HAP-1 (cell line): ENCODE measurements at regions not wholly inside any gene's neighbourhood (a gene's known extent, or its start where the extent isn't known, plus 50 kb on each side); places are given as distances from the start of the nearest gene placed in this dataset.

Experiments used
- DNase-seq, 2 experiments: peaks; one replicate each; pipeline ENCODE4 v3.0.0-alpha.2; 2016 to 2020; ENCODE audit warnings: low spot score in 2 of 2
- H3K27me3 ChIP-seq: fragments of 250-450 bp; sonication (Bioruptor Pico); 2 replicates; pipeline ENCODE4 v1.5.1; 2020; ENCODE audit warnings: low read depth, mild to moderate bottlenecking, moderate library complexity
- H3K36me3 ChIP-seq: fragments of 250-450 bp; sonication (Bioruptor Pico); replicated peaks from 2 replicates; pipeline ENCODE4 v1.5.1; 2020; ENCODE audit warnings: mild to moderate bottlenecking
- H3K4me1 ChIP-seq: fragments of 250-450 bp; sonication (Bioruptor Pico); 2 replicates; pipeline ENCODE4 v1.5.1; 2020; ENCODE audit warnings: mild to moderate bottlenecking
- H3K4me3 ChIP-seq: fragments of 250-450 bp; sonication (Bioruptor Pico); 2 replicates; pipeline ENCODE4 v1.5.1; 2020; ENCODE audit warnings: mild to moderate bottlenecking, moderate library complexity
- H3K9me3 ChIP-seq: fragments of 250-450 bp; sonication (Bioruptor Pico); 2 replicates; pipeline ENCODE4 v1.5.1; 2020; ENCODE audit warnings: mild to moderate bottlenecking, moderate library complexity
- in situ Hi-C: fragments of 300-500 bp; cut with MboI; formaldehyde crosslinking; loops from 3 replicates; pipeline ENCODE4 v1.14.3; 2020; ENCODE audit warnings: low sequenced_read_pairs, inconsistent platforms, mixed read lengths

- no peaks in the 10 kb centered on the region for H3K9me3 ChIP-seq
- DNase-seq: no peak
- no peaks in the 10 kb centered on the region for H3K27me3 ChIP-seq
- H3K4me3 ChIP-seq: no peak overlapping the region
- no peaks in the 10 kb centered on the region for H3K36me3 ChIP-seq
- H3K4me1 ChIP-seq: no peaks in the 10 kb centered on the region
- in situ Hi-C loops: no loop called here
Observed at GRCh38 chr1:222372221-222372620, 175.7 kb downstream of the HHIPL2 start.

GRCh38 chr1:222370913-222371675, 176.8 kb downstream of the HHIPL2 start:
- in situ Hi-C loops: no loop called here
- DNase-seq: no peak
- Histone ChIP-seq H3K4me3 (no peak overlapping the region), H3K36me3 (no peaks in the 10 kb centered on the region), H3K9me3 (no peaks in the 10 kb centered on the region), H3K4me1 (no peaks in the 10 kb centered on the region), H3K27me3 (no peaks in the 10 kb centered on the region)

- no peaks in the 10 kb centered on the region for H3K4me1 ChIP-seq
- H3K36me3 ChIP-seq: no peaks in the 10 kb centered on the region
- no peaks in the 10 kb centered on the region for H3K9me3 ChIP-seq
- H3K4me3 ChIP-seq: no peak overlapping the region
- no peak for DNase-seq
- in situ Hi-C loops: no loop called here
- H3K27me3 ChIP-seq: no peaks in the 10 kb centered on the region
Observed at GRCh38 chr1:222370081-222370912, 177.6 kb downstream of the HHIPL2 start.

GRCh38 chr1:222369148-222369547, 178.8 kb downstream of the HHIPL2 start:
- no peak for DNase-seq
- in situ Hi-C loops: no loop called here

GRCh38 chr1:222358100-222358499, 189.8 kb downstream of the HHIPL2 start:
- Histone ChIP-seq H3K27me3 (no peaks in the 10 kb centered on the region), H3K4me3 (no peak overlapping the region), H3K36me3 (no peaks in the 10 kb centered on the region), H3K4me1 (no peaks in the 10 kb centered on the region), H3K9me3 (no peaks in the 10 kb centered on the region)
- DNase-seq: no peak
- in situ Hi-C loops: no loop called here

More at GRCh38 chr1:222369148-222369547, 178.8 kb downstream of the HHIPL2 start:
- no peak overlapping the region for H3K4me3 ChIP-seq
- no peaks in the 10 kb centered on the region for H3K9me3 ChIP-seq
- H3K36me3 ChIP-seq: no peaks in the 10 kb centered on the region
- H3K4me1 ChIP-seq: no peaks in the 10 kb centered on the region
- H3K27me3 ChIP-seq: no peaks in the 10 kb centered on the region

GRCh38 chr1:222357252-222357651, 190.7 kb downstream of the HHIPL2 start:
- Histone ChIP-seq H3K27me3 (no peaks in the 10 kb centered on the region), H3K36me3 (no peaks in the 10 kb centered on the region), H3K9me3 (no peaks in the 10 kb centered on the region), H3K4me1 (no peaks in the 10 kb centered on the region), H3K4me3 (no peak overlapping the region)
- no peak for DNase-seq
- in situ Hi-C loops: no loop called here

GRCh38 chr1:222347627-222348026, 200.3 kb downstream of the HHIPL2 start:
- Histone ChIP-seq H3K9me3 (no peaks in the 10 kb centered on the region), H3K4me3 (no peak overlapping the region), H3K27me3 (no peaks in the 10 kb centered on the region), H3K4me1 (no peaks in the 10 kb centered on the region), H3K36me3 (no peaks in the 10 kb centered on the region)
- in situ Hi-C loops: no loop called here
- DNase-seq: no peak

- Histone ChIP-seq H3K4me1 (no peaks in the 10 kb centered on the region), H3K9me3 (no peaks in the 10 kb centered on the region), H3K27me3 (no peaks in the 10 kb centered on the region), H3K36me3 (no peaks in the 10 kb centered on the region), H3K4me3 (no peak overlapping the region)
- in situ Hi-C loops: no loop called here
- no peak for DNase-seq
Observed at GRCh38 chr1:222346955-222347354, 200.9 kb downstream of the HHIPL2 start.

- no peaks in the 10 kb centered on the region for H3K27me3 ChIP-seq
- no peaks in the 10 kb centered on the region for H3K9me3 ChIP-seq
- no peaks in the 10 kb centered on the region for H3K36me3 ChIP-seq
- no peaks in the 10 kb centered on the region for H3K4me1 ChIP-seq
- DNase-seq: no peak
- in situ Hi-C loops: no loop called here
- no peak overlapping the region for H3K4me3 ChIP-seq
Observed at GRCh38 chr1:222339376-222339947, 208.4 kb downstream of the HHIPL2 start.

- Histone ChIP-seq H3K27me3 (no peaks in the 10 kb centered on the region), H3K9me3 (no peaks in the 10 kb centered on the region), H3K4me3 (no peak overlapping the region), H3K36me3 (no peaks in the 10 kb centered on the region), H3K4me1 (no peaks in the 10 kb centered on the region)
- in situ Hi-C loops: no loop called here
- no peak for DNase-seq
Observed at GRCh38 chr1:222335586-222335985, 212.3 kb downstream of the HHIPL2 start.

- H3K27me3 ChIP-seq: no peaks in the 10 kb centered on the region
- no peaks in the 10 kb centered on the region for H3K4me1 ChIP-seq
- DNase-seq: no peak
- H3K4me3 ChIP-seq: no peak overlapping the region
- no peaks in the 10 kb centered on the region for H3K36me3 ChIP-seq
- no peaks in the 10 kb centered on the region for H3K9me3 ChIP-seq
- in situ Hi-C loops: no loop called here
Observed at GRCh38 chr1:222334026-222334680, 213.8 kb downstream of the HHIPL2 start.

GRCh38 chr1:222331765-222332164, 216.1 kb downstream of the HHIPL2 start:
- H3K4me3 ChIP-seq: no peak overlapping the region
- in situ Hi-C loops: no loop called here
- H3K36me3 ChIP-seq: no peaks in the 10 kb centered on the region
- H3K27me3 ChIP-seq: no peaks in the 10 kb centered on the region
- DNase-seq: no peak
- no peaks in the 10 kb centered on the region for H3K9me3 ChIP-seq
- H3K4me1 ChIP-seq: no peaks in the 10 kb centered on the region

GRCh38 chr1:222331340-222331739, 216.6 kb downstream of the HHIPL2 start:
- in situ Hi-C loops: no loop called here

More at GRCh38 chr1:222331340-222331739, 216.6 kb downstream of the HHIPL2 start:
- H3K27me3 ChIP-seq: no peaks in the 10 kb centered on the region
- H3K9me3 ChIP-seq: no peaks in the 10 kb centered on the region
- no peaks in the 10 kb centered on the region for H3K4me1 ChIP-seq
- DNase-seq: no peak
- H3K4me3 ChIP-seq: no peak overlapping the region
- H3K36me3 ChIP-seq: no peaks in the 10 kb centered on the region
